Prostate gland (tissue), 2 donors: ENCODE measurements at regions not wholly inside any gene's neighbourhood (a gene's known extent, or its start where the extent isn't known, plus 50 kb on each side); places are given as distances from the start of the nearest gene placed in this dataset.
"Not testable (repeated sequence)": the region's sequence is repeated elsewhere in the genome, so short reads cannot be mapped to it uniquely, and the experiment has no call there.

ENCODE experiments used
- DNase-seq: peaks from one replicate; pipeline ENCODE4 v3.0.0-alpha.2; 2019; ENCODE audit warnings: low spot score
- H3K27ac ChIP-seq, 2 donors: fragments of 200-600 bp; sonication (generic); 2 replicates each; pipeline ENCODE4 v1.5.1; 2017 to 2019
- H3K27me3 ChIP-seq: fragments of 200-600 bp; sonication (generic); replicated peaks from 2 replicates; pipeline ENCODE4 v1.5.1; 2019; ENCODE audit not compliant: insufficient read depth
- H3K36me3 ChIP-seq, 2 donors: fragments of 200-600 bp; sonication (generic); 1 replicate in 1 of 2; 2 replicates in 1 of 2; pipeline versions ENCODE4 v1.5.1 to v1.8.1; 2017 to 2019
- H3K4me1 ChIP-seq: fragments of 200-600 bp; sonication (generic); replicated peaks from 2 replicates; pipeline ENCODE4 v1.5.1; 2019
- H3K4me3 ChIP-seq, 2 donors: fragments of 200-600 bp; sonication (generic); 2 replicates each; pipeline ENCODE4 v1.5.1; 2017 to 2019
- H3K9me3 ChIP-seq: fragments of 200-600 bp; sonication (generic); 2 replicates; pipeline ENCODE4 v1.5.1; 2017
- POLR2A ChIP-seq: fragments of 450-650 bp; IDR thresholded peaks from one replicate; pipeline ENCODE4 v1.6.1; 2016; ENCODE audit warnings: antibody characterized with exemption, mild to moderate bottlenecking
- POLR2AphosphoS5 ChIP-seq: sonication (generic); formaldehyde crosslinking; IDR thresholded peaks from one replicate; pipeline ENCODE4 v1.6.1; 2017; ENCODE audit warnings: antibody characterized with exemption
- WGBS: methylation state at CpG from one replicate; pipeline ENCODE4 v1.1.5; 2018; 5-methylcytosine and 5-hydroxymethylcytosine counted together
- intact Hi-C: fragments of 100-400 bp; cut with DNase I; formaldehyde crosslinking; loops from one replicate; pipeline ENCODE4 v1.14.2; 2022
- TF ChIP-seq, protein P1 (sequence below), 4 experiments: fragments of 200-600 bp in 2 of 4; fragments of 450-650 bp in 2 of 4; sonication (generic) in 2 of 4; IDR thresholded peaks; 1 replicate in 3 of 4; 2 replicates in 1 of 4; pipeline ENCODE4 v1.5.1; 2016 to 2019; ENCODE audit warnings: antibody characterized with exemption in 4 of 4, mild to moderate bottlenecking in 2 of 4, moderate library complexity in 2 of 4

DNA sequence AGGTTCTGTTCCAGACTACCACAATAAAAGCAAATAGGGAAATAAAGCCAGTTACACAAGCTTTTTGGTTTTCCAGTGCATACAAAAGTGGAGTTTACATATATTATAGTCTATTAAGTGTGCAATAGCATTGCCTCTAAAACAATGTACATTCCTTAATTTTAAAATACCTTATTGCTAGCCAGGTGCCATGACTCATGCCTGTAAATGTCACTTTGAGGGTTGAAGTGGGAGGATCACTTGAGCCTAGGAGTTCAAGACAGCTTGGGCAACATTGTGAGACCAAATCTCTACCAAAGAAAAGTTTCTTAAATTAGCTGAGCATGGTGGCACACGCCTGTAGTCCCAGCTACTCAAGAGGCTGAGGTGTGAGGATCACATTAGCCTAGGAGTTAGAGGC, 52.9 kb upstream of the IMP4 start:
- Histone ChIP-seq H3K36me3 (no peaks in the 10 kb centered on the region), H3K9me3 (no peaks in the 10 kb centered on the region), H3K4me1 (no peaks in the 10 kb centered on the region), H3K27me3 (no peaks in the 10 kb centered on the region), H3K4me3 (no peak overlapping the region), H3K27ac (no peak overlapping the region)
- no peak for DNase-seq
- WGBS: 63% methylated on average over 1 of the region's 1 CpG
- TF ChIP-seq, protein P1, sequence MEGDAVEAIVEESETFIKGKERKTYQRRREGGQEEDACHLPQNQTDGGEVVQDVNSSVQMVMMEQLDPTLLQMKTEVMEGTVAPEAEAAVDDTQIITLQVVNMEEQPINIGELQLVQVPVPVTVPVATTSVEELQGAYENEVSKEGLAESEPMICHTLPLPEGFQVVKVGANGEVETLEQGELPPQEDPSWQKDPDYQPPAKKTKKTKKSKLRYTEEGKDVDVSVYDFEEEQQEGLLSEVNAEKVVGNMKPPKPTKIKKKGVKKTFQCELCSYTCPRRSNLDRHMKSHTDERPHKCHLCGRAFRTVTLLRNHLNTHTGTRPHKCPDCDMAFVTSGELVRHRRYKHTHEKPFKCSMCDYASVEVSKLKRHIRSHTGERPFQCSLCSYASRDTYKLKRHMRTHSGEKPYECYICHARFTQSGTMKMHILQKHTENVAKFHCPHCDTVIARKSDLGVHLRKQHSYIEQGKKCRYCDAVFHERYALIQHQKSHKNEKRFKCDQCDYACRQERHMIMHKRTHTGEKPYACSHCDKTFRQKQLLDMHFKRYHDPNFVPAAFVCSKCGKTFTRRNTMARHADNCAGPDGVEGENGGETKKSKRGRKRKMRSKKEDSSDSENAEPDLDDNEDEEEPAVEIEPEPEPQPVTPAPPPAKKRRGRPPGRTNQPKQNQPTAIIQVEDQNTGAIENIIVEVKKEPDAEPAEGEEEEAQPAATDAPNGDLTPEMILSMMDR (IDR thresholded peaks at IDR 0.05): no peak
- TF ChIP-seq POLR2A: no peak
- TF ChIP-seq POLR2AphosphoS5: no peak
- intact Hi-C loops: no loop called here

DNA sequence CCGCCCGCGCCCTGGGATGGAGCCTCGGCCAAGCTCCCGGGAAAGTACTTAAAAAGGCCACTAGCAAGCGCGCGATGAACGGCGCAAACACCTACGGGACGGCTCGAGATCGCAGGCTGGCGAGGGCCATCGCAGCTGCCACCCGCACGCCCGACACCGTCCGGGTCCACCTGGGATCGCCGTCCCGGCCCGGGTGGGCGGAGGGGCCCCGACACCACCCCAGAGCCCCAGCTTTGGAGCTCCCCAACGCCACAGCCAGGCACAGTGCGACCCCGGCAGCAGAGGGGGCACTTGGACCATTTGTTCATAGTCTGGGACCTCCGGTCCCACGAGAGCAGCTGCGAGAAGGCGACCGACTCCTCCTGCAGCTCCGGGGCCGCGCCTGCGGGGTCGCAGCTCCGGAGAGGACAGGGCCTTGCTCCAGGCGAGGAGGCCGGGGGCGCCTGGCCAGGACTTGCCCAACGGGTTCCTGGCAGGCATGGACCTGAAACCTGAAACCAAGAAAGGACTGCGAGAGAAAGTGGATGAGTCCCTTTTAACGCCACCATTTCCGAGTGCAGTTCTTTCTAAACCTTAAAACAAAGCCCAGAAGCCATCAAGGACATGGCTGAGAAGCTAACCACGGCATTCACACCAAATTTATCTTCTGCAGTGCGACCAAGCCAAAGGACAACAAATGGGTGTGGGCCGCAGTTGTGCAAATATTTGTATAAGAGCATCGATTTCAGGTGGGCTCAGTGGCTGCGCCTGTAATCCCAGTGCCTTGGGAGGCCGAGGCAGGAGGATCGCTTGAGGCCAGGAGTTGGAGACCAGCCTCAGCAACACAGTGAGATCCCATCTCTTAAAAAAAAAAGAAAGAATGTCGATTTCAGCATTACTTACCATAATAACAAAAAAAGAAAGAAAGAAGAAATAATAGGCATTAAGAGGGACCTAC, 54.0 kb upstream of the IMP4 start:
- no peak overlapping the region for H3K27ac ChIP-seq
- 78% methylated on average over 43 of the region's 56 CpGs for WGBS
- no peaks in the 10 kb centered on the region for H3K9me3 ChIP-seq
- no peak for TF ChIP-seq POLR2A
- TF ChIP-seq, protein P1 (IDR thresholded peaks at IDR 0.05): peak in 1 of 4 experiments; percentile 29
- no peak for TF ChIP-seq POLR2AphosphoS5
- DNase-seq: no peak
- intact Hi-C loops: no loop called here
- H3K36me3 ChIP-seq: no peaks in the 10 kb centered on the region
- H3K4me1 ChIP-seq: no peaks in the 10 kb centered on the region
- no peak overlapping the region for H3K4me3 ChIP-seq
- no peaks in the 10 kb centered on the region for H3K27me3 ChIP-seq

DNA sequence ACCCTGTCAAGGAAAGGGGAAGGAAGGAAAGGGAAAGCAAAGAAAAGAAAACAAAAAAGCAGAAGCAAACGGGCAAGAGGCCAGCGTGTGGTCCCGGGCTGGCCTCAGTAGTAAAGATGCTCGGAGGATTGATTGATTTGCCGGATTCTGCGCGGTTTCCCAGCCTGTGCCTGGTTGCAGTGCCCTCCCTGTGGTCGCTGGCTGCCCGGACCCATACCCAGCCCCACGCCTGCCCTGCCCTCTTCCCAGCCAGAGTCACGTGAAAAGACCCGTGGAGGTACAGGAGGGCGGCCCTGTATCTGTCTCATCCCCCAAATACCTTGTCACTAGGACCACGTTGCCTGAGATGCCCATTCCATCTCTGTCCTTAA, 55.1 kb upstream of the IMP4 start:
- no peak for DNase-seq
- no peak for TF ChIP-seq POLR2A
- no peaks in the 10 kb centered on the region for H3K27me3 ChIP-seq
- intact Hi-C loops: no loop called here
- WGBS: 87% methylated on average over 14 of the region's 14 CpGs
- H3K27ac ChIP-seq: no peak overlapping the region
- no peaks in the 10 kb centered on the region for H3K36me3 ChIP-seq
- H3K4me3 ChIP-seq: no peak overlapping the region
- no peaks in the 10 kb centered on the region for H3K4me1 ChIP-seq
- H3K9me3 ChIP-seq: no peaks in the 10 kb centered on the region

GRCh38 chr2:130286983-130287655, 55.6 kb upstream of the IMP4 start:
- Histone ChIP-seq H3K4me3 (no peak overlapping the region), H3K27ac (no peak overlapping the region), H3K4me1 (no peaks in the 10 kb centered on the region), H3K36me3 (no peaks in the 10 kb centered on the region), H3K9me3 (no peaks in the 10 kb centered on the region), H3K27me3 (no peaks in the 10 kb centered on the region)
- intact Hi-C loops: no loop called here
- DNase-seq: no peak
- TF ChIP-seq POLR2A (no peak), POLR2AphosphoS5 (no peak)
- TF ChIP-seq, protein P1 (IDR thresholded peaks at IDR 0.05): no peak
- WGBS: 93% methylated on average over 35 of the region's 35 CpGs

GRCh38 chr2:130283341-130283869, 59.3 kb upstream of the IMP4 start:
- H3K9me3 ChIP-seq, H3K27ac ChIP-seq, H3K36me3 ChIP-seq, H3K4me1 ChIP-seq, intact Hi-C loops, H3K4me3 ChIP-seq, DNase-seq, H3K27me3 ChIP-seq: not testable (repeated sequence)
- 74% methylated on average over 5 of the region's 7 CpGs for WGBS

DNA sequence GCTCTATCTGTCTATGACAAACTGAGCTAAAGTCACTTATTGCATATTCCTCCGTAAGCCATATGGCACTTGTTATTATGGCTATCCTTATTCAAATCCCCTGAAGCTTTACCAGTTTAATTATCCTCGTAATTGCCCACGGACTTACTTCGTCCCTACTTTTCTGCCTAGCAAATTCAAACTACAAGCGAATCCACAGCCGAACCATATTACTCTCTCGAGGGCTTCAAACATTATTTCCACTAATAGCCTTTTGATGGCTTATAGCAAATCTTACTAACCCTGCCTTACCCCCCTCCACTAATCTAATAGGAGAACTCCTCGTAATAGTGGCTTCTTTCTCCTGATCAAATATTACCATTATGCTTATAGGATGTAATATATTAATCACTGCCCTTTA, 63.1 kb upstream of the IMP4 start:
- H3K4me3 ChIP-seq, intact Hi-C loops, H3K27ac ChIP-seq, H3K9me3 ChIP-seq, H3K27me3 ChIP-seq, DNase-seq, H3K4me1 ChIP-seq, H3K36me3 ChIP-seq: not testable (repeated sequence)
- WGBS: 82% methylated on average over 8 of the region's 8 CpGs

- H3K4me1 ChIP-seq, H3K9me3 ChIP-seq, DNase-seq, H3K36me3 ChIP-seq, H3K27ac ChIP-seq, intact Hi-C loops, H3K27me3 ChIP-seq, H3K4me3 ChIP-seq: not testable (repeated sequence)
- WGBS: 87% methylated on average over 9 of the region's 9 CpGs
Measured at GRCh38 chr2:130268333-130268732, 70.1 kb upstream of the TUBA3E start.

- H3K27me3 ChIP-seq, H3K36me3 ChIP-seq, H3K27ac ChIP-seq, DNase-seq, H3K4me3 ChIP-seq, H3K4me1 ChIP-seq, H3K9me3 ChIP-seq, intact Hi-C loops: not testable (repeated sequence)
- 73% methylated on average over 4 of the region's 4 CpGs for WGBS
Measured at GRCh38 chr2:130267572-130267971, 69.3 kb upstream of the TUBA3E start.

GRCh38 chr2:130266836-130267235, 68.6 kb upstream of the TUBA3E start:
- intact Hi-C loops, H3K27ac ChIP-seq: not testable (repeated sequence)
- WGBS: 94% methylated on average over 7 of the region's 7 CpGs

More at GRCh38 chr2:130266836-130267235, 68.6 kb upstream of the TUBA3E start:
- H3K9me3 ChIP-seq, H3K27me3 ChIP-seq, H3K36me3 ChIP-seq, H3K4me1 ChIP-seq, DNase-seq, H3K4me3 ChIP-seq: not testable (repeated sequence)
